Thyroid gland (tissue), 4 donors: ENCODE measurements at regions not wholly inside any gene's neighbourhood (a gene's known extent, or its start where the extent isn't known, plus 50 kb on each side); places are given as distances from the start of the nearest gene placed in this dataset.
"Not testable (repeated sequence)": the region's sequence is repeated elsewhere in the genome, so short reads cannot be mapped to it uniquely, and the experiment has no call there.

Source experiments
- DNase-seq, 2 donors: peaks; one replicate each; pipeline ENCODE4 v3.0.0-alpha.2; 2019
- H3K27ac ChIP-seq, 3 donors: fragments of 200-600 bp; sonication (generic); 1 replicate in 2 of 3; 2 replicates in 1 of 3; pipeline ENCODE4 v1.5.1; 2016 to 2019; ENCODE audit warnings: mild to moderate bottlenecking in 1 of 3, moderate library complexity in 1 of 3
- H3K27me3 ChIP-seq: fragments of 200-600 bp; sonication (generic); one replicate; pipeline ENCODE4 v1.5.1; 2019
- H3K36me3 ChIP-seq, 2 donors: fragments of 200-600 bp; sonication (generic); one replicate each; pipeline ENCODE4 v1.5.1; 2016 to 2019
- H3K4me1 ChIP-seq, 2 donors: fragments of 200-600 bp; sonication (generic); one replicate each; pipeline ENCODE4 v1.5.1; 2017 to 2019
- H3K4me3 ChIP-seq, 3 donors: fragments of 200-600 bp; sonication (generic); replicated peaks in 1 of 3; 1 replicate in 2 of 3; 2 replicates in 1 of 3; pipeline ENCODE4 v1.5.1; 2016; ENCODE audit warnings: mild to moderate bottlenecking in 1 of 3
- H3K9me3 ChIP-seq: fragments of 200-600 bp; sonication (generic); one replicate; pipeline ENCODE4 v1.5.1; 2017
- CTCF ChIP-seq, 6 experiments: fragments of 200-600 bp in 3 of 6; fragments of 450-650 bp in 3 of 6; sonication (generic) in 3 of 6; IDR thresholded peaks; one replicate each; pipeline ENCODE4 v1.5.1; 2016 to 2019; ENCODE audit warnings: antibody characterized with exemption in 6 of 6, mild to moderate bottlenecking in 2 of 6, inconsistent platforms in 1 of 6, moderate library complexity in 1 of 6
- POLR2A ChIP-seq, 2 donors: fragments of 450-650 bp; IDR thresholded peaks; one replicate each; pipeline ENCODE4 v1.6.1; 2017; ENCODE audit warnings: antibody characterized with exemption in 2 of 2, mild to moderate bottlenecking in 2 of 2, moderate library complexity in 1 of 2
- WGBS, 2 donors: methylation state at CpG; one replicate each; pipeline ENCODE4 v1.1.5; 2017; 5-methylcytosine and 5-hydroxymethylcytosine counted together
- intact Hi-C: fragments of 100-400 bp; cut with DNase I; formaldehyde crosslinking; loops from one replicate; pipeline ENCODE4 v1.15.1; 2023

- TF ChIP-seq CTCF (IDR thresholded peaks at IDR 0.05), result no peak
- TF ChIP-seq POLR2A (IDR thresholded peaks at IDR 0.05), result no peak
- no peaks in the 10 kb centered on the region for H3K4me1 ChIP-seq
- H3K9me3 ChIP-seq, result no peaks in the 10 kb centered on the region
- intact Hi-C loops, result no loop called here
- no peak for DNase-seq
- no peak overlapping the region for H3K27ac ChIP-seq
- no peak overlapping the region for H3K4me3 ChIP-seq
- no peaks in the 10 kb centered on the region for H3K36me3 ChIP-seq
- no peaks in the 10 kb centered on the region for H3K27me3 ChIP-seq
- 55 to 59% methylated on average over 1 of the region's 1 CpG for WGBS, 2 donors
These were observed 451.4 kb upstream of the NPAP1 start for GRCh38 chr15:24224161-24224560.

GRCh38 chr15:24228922-24229321 lies 446.7 kb upstream of the NPAP1 start:
- not testable (repeated sequence) for H3K36me3 ChIP-seq, H3K27me3 ChIP-seq
- WGBS, 2 donors, result 70 to 81% methylated on average over 7 of the region's 7 CpGs

GRCh38 chr15:24233134-24233533 lies 442.4 kb upstream of the NPAP1 start:
- H3K4me1 ChIP-seq, H3K27ac ChIP-seq, DNase-seq, H3K27me3 ChIP-seq, H3K36me3 ChIP-seq, H3K9me3 ChIP-seq, H3K4me3 ChIP-seq, intact Hi-C loops: not testable (repeated sequence)
- WGBS, 2 donors, result 67 to 70% methylated on average over 3 of the region's 3 CpGs

More at GRCh38 chr15:24228922-24229321, 446.7 kb upstream of the NPAP1 start:
- H3K9me3 ChIP-seq, DNase-seq, intact Hi-C loops, H3K27ac ChIP-seq, H3K4me3 ChIP-seq, H3K4me1 ChIP-seq: not testable (repeated sequence)

DNA sequence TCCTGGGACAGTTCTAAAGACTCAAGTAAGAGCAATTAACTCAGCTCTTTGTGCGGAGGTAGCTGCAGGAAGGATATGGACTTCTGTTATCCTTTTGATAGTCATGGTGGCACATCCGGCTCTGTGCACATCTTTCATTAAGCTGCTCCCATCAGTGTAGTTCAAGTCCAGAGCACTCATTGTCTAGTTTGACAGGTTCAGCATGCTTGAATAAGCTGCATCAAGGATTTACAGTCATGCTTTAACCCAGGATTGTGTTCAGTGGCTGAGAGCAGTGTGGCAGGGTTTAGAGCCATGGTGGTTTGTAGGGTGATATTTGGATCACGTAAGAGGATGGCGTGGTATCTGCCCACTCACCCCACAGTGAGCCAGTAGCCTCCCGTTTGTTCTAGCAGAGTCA lies 435.0 kb upstream of the NPAP1 start:
- H3K36me3 ChIP-seq, intact Hi-C loops, H3K27ac ChIP-seq, H3K9me3 ChIP-seq, DNase-seq, H3K4me1 ChIP-seq, H3K27me3 ChIP-seq, H3K4me3 ChIP-seq: not testable (repeated sequence)
- WGBS, 2 donors, result 77 to 86% methylated on average over 5 of the region's 5 CpGs

DNA sequence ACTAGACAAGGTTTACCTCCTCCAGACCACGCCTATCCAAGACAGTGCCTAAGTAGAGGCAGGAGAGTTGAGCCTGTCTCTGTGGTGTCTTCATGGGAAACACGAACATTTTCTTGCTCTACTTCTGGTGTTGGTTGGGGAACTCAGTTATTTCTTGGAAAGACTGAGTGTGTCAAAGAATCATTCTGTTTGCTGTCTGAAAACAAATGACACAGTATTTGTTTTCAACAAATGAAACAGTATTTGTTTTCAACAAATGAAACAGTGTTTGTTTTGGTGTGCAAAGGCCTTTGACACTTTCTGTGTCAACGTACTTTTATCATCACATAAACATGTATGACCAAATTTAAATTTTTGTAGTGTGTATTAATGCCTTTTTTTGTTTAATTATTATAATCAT lies 416.5 kb upstream of the NPAP1 start:
- H3K27ac ChIP-seq, intact Hi-C loops, H3K4me3 ChIP-seq, H3K9me3 ChIP-seq, H3K27me3 ChIP-seq, H3K4me1 ChIP-seq, DNase-seq, H3K36me3 ChIP-seq: not testable (repeated sequence)
- WGBS, 2 donors, result 60 to 77% methylated on average over 3 of the region's 3 CpGs

DNA sequence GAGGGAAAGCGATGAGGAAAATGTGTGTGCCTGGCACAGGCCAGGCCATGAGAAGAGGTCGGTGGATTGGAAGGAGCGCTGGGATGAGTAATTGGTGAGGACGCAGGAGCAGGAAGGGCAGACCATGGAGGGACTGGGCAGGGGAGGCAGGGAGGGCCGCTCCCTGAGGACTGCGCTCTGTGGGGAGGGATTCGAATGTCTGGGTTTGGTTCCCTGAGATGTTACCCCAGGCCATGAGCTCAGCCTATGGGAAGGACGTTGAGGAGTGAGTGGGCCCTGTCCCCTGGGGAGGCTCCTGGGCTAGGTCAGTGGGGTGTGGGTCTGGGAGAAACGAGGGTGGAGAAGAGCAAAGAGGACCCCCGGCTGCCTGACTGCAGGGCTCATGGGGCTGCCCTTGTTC lies 415.2 kb upstream of the NPAP1 start:
- H3K9me3 ChIP-seq, DNase-seq, H3K36me3 ChIP-seq, H3K27me3 ChIP-seq, H3K27ac ChIP-seq, H3K4me1 ChIP-seq, intact Hi-C loops, H3K4me3 ChIP-seq: not testable (repeated sequence)
- 86 to 90% methylated on average over 10 of the region's 10 CpGs for WGBS, 2 donors

DNA sequence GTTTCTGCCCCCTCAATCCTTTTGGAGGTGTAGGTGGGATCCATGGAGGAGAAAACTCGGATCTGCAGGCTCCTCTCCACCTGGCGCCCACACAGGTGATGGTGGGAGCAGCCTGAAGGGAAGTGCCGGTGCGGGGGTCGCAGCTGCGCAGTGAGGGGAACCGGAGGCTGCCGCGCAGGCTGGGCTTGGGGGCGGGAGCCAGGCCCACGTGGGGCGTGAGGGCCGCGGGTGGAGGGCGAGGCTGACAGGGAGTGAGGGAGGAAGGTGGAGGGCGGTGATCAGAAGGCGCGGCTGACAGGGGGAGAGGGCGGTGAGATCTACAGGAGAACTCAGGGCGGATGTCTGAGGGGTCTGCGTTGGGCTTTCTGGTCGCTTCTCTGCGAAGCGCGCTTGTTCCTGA lies 414.7 kb upstream of the NPAP1 start:
- H3K4me1 ChIP-seq, H3K4me3 ChIP-seq, H3K27me3 ChIP-seq, H3K9me3 ChIP-seq, H3K36me3 ChIP-seq, DNase-seq, intact Hi-C loops, H3K27ac ChIP-seq: not testable (repeated sequence)
- 38 to 50% methylated on average over 1 to 13 of the region's 25 CpGs for WGBS, 2 donors

DNA sequence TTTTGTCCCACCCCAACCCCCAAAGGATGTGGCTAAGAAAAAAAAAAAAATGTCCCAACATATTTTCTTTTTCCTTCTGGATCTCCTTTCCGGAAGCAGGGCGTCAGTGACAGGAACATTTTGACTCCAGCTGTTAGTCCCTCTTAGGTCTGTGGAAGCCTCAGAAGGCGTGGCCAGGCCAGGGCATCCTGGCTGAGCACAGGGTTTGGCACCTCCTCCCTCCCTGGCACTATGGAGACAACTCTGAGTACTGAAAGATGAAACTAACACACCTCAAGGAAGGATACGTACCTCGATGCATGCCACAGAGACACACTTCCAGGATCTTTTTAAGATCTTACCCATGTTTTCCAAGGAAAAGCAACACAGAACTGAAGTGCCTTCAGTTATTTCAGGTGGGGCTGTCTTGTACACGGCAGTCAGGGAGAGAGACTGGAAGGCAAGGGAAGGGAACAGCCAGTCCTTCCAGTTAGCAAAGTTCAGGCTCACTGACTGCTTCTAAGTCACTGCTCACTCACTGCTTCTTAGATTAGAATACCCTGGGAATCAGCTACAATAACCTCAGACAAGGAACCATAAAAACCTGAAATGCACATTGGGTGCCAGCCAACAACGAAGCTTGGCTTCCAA lies 406.9 kb upstream of the NPAP1 start:
- H3K4me3 ChIP-seq, DNase-seq, intact Hi-C loops, H3K36me3 ChIP-seq, H3K9me3 ChIP-seq, H3K27me3 ChIP-seq: not testable (repeated sequence)
- Histone ChIP-seq H3K27ac (peak overlapping the region in 2 of 3 donors; percentile 36 to 70), H3K4me1 (peaks cover 0 to 16% of the 10 kb centered on the region in 2 donors)
- whole genome bisulfite sequencing, 2 donors, result 37 to 39% methylated on average over 7 of the region's 7 CpGs

DNA sequence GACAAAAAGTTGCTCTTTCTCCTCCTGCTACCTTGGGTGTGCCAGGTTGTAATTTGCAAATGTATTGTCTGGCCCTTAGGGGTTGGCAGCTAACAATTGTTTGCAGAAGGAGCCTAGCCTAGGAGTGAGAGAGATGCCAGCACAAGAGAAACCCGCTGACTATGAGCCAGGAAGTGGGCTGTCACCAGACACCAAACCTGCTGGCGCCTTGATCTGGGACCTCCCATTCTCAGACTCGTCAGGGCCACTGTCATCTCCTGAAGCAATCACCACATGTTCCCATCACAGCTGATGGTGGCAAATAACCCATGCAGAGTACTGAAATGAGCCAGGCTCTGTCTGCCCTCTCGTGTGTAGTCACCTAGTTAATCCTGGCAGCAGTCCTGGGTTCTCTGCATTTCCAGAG lies 406.4 kb upstream of the NPAP1 start:
- Histone ChIP-seq H3K27me3 (no peaks in the 10 kb centered on the region), H3K27ac (peak overlapping the region in 2 of 3 donors; percentile 23 to 70), H3K36me3 (no peaks in the 10 kb centered on the region), H3K9me3 (no peaks in the 10 kb centered on the region), H3K4me3 (no peak overlapping the region), H3K4me1 (peaks cover 0 to 16% of the 10 kb centered on the region in 2 donors)
- intact Hi-C loops, result no loop called here
- TF ChIP-seq CTCF (IDR thresholded peaks at IDR 0.05), result peak in 1 of 6 experiments; percentile 20
- no peak for TF ChIP-seq POLR2A (IDR thresholded peaks at IDR 0.05)
- DNase-seq, result peak; percentile 87 to 90
- 18 to 24% methylated on average over 4 of the region's 4 CpGs for WGBS, 2 donors
